ENCODE measurements at regions not wholly inside any gene's neighbourhood (a gene's known extent, or its start where the extent isn't known, plus 50 kb on each side); places are given as distances from the start of the nearest gene placed in this dataset.

GRCh38 chr13:102928941-102929675, 83.3 kb downstream of the ERCC5 start:
- no peak for DNase-seq (ENCODE audit: low read depth in 6 of 9, low spot score in 9 of 9)
- no peaks in the 10 kb centered on the region for H3K27me3 ChIP-seq (ENCODE audit: control insufficient read depth in 2 of 2, insufficient read depth in 1 of 2, low read length in 1 of 2)
- WGBS, result 70% methylated on average over 9 of the region's 9 CpGs
- no peaks in the 10 kb centered on the region for H3K4me1 ChIP-seq (ENCODE audit: control insufficient read depth in 2 of 2, insufficient read depth in 2 of 2, low read length in 2 of 2)
- no peak overlapping the region for H3K27ac ChIP-seq (ENCODE audit: low read depth in 1 of 2, low read length in 1 of 2)
- no peaks in the 10 kb centered on the region for H3K36me3 ChIP-seq (ENCODE audit: control insufficient read depth in 2 of 2, insufficient read depth in 2 of 2, low read length in 1 of 2)
- no peak overlapping the region for H3K4me3 ChIP-seq (ENCODE audit: low read length in 2 of 2)
- no peaks in the 10 kb centered on the region for H3K9me3 ChIP-seq (ENCODE audit: control insufficient read depth in 2 of 2, insufficient read depth in 1 of 2, low read length in 1 of 2)

Data from thymus (tissue), 11 donors.